ENCODE measurements at regions not wholly inside any gene's neighbourhood (a gene's known extent, or its start where the extent isn't known, plus 50 kb on each side); places are given as distances from the start of the nearest gene placed in this dataset.

- no peak for TF ChIP-seq CTCF (IDR thresholded peaks at IDR 0.05)
- Histone ChIP-seq H3K4me3 (ENCODE audit: low read depth, low read length) (no peak overlapping the region), H3K79me2 (no peaks in the 10 kb centered on the region), H3K9ac (no peak overlapping the region), H2AFZ (no peak overlapping the region), H3K4me1 (no peaks in the 10 kb centered on the region), H3K9me3 (ENCODE audit: control insufficient read depth, low read length) (no peaks in the 10 kb centered on the region), H3K27me3 (ENCODE audit: control insufficient read depth, insufficient read depth, low read length) (no peaks in the 10 kb centered on the region), H3K27ac (no peak overlapping the region), H3K4me2 (ENCODE audit: low read length) (no peak overlapping the region), H3K36me3 (ENCODE audit: control insufficient read depth, insufficient read depth, low read length) (no peaks in the 10 kb centered on the region)
These were observed 120.9 kb upstream of the DCC start for GRCh38 chr18:52219102-52219501.

- H3K9ac ChIP-seq = no peak overlapping the region
- H3K27ac ChIP-seq = no peak overlapping the region
- no peak overlapping the region for H3K4me2 ChIP-seq (ENCODE audit: low read length)
- no peak for TF ChIP-seq CTCF (IDR thresholded peaks at IDR 0.05)
- no peaks in the 10 kb centered on the region for H3K9me3 ChIP-seq (ENCODE audit: control insufficient read depth, low read length)
- no peaks in the 10 kb centered on the region for H3K36me3 ChIP-seq (ENCODE audit: control insufficient read depth, insufficient read depth, low read length)
- no peaks in the 10 kb centered on the region for H3K79me2 ChIP-seq
- no peaks in the 10 kb centered on the region for H3K27me3 ChIP-seq (ENCODE audit: control insufficient read depth, insufficient read depth, low read length)
- no peaks in the 10 kb centered on the region for H3K4me1 ChIP-seq
- no peak overlapping the region for H3K4me3 ChIP-seq (ENCODE audit: low read depth, low read length)
- no peak overlapping the region for H2AFZ ChIP-seq
These were observed 119.9 kb upstream of the DCC start for GRCh38 chr18:52220062-52220591.

- H3K36me3 ChIP-seq (ENCODE audit: control insufficient read depth, insufficient read depth, low read length) = no peaks in the 10 kb centered on the region
- no peak overlapping the region for H3K9ac ChIP-seq
- no peaks in the 10 kb centered on the region for H3K27me3 ChIP-seq (ENCODE audit: control insufficient read depth, insufficient read depth, low read length)
- no peak overlapping the region for H3K27ac ChIP-seq
- H3K4me2 ChIP-seq (ENCODE audit: low read length) = no peak overlapping the region
- no peaks in the 10 kb centered on the region for H3K4me1 ChIP-seq
- no peak for TF ChIP-seq CTCF (IDR thresholded peaks at IDR 0.05)
- H3K4me3 ChIP-seq (ENCODE audit: low read depth, low read length) = no peak overlapping the region
- no peak overlapping the region for H2AFZ ChIP-seq
- H3K79me2 ChIP-seq = no peaks in the 10 kb centered on the region
- no peaks in the 10 kb centered on the region for H3K9me3 ChIP-seq (ENCODE audit: control insufficient read depth, low read length)
These were observed 117.8 kb upstream of the DCC start for GRCh38 chr18:52222211-52222610.

GRCh38 chr18:52227536-52227935 is 112.5 kb upstream of the DCC start:
- Histone ChIP-seq H2AFZ (no peak overlapping the region), H3K9me3 (ENCODE audit: control insufficient read depth, low read length) (no peaks in the 10 kb centered on the region), H3K27me3 (ENCODE audit: control insufficient read depth, insufficient read depth, low read length) (no peaks in the 10 kb centered on the region), H3K27ac (no peak overlapping the region), H3K36me3 (ENCODE audit: control insufficient read depth, insufficient read depth, low read length) (no peaks in the 10 kb centered on the region), H3K4me3 (ENCODE audit: low read depth, low read length) (no peak overlapping the region), H3K4me1 (peaks cover 11% of the 10 kb centered on the region), H3K9ac (no peak overlapping the region), H3K4me2 (ENCODE audit: low read length) (no peak overlapping the region), H3K79me2 (no peaks in the 10 kb centered on the region)
- no peak for TF ChIP-seq CTCF (IDR thresholded peaks at IDR 0.05)

- Histone ChIP-seq H3K4me3 (ENCODE audit: low read depth, low read length) (no peak overlapping the region), H2AFZ (no peak overlapping the region), H3K9ac (no peak overlapping the region), H3K36me3 (ENCODE audit: control insufficient read depth, insufficient read depth, low read length) (no peaks in the 10 kb centered on the region), H3K79me2 (no peaks in the 10 kb centered on the region), H3K4me1 (peaks cover 11% of the 10 kb centered on the region), H3K9me3 (ENCODE audit: control insufficient read depth, low read length) (no peaks in the 10 kb centered on the region), H3K27me3 (ENCODE audit: control insufficient read depth, insufficient read depth, low read length) (no peaks in the 10 kb centered on the region), H3K27ac (no peak overlapping the region), H3K4me2 (ENCODE audit: low read length) (no peak overlapping the region)
- no peak for TF ChIP-seq CTCF (IDR thresholded peaks at IDR 0.05)
These were observed 111.8 kb upstream of the DCC start for GRCh38 chr18:52228166-52228565.

All from parathyroid adenoma (tissue), 2 donors.